Effector CD8-positive, alpha-beta T cell (primary cell): ENCODE measurements at regions not wholly inside any gene's neighbourhood (a gene's known extent, or its start where the extent isn't known, plus 50 kb on each side); places are given as distances from the start of the nearest gene placed in this dataset.
"Not testable (repeated sequence)": the region's sequence is repeated elsewhere in the genome, so short reads cannot be mapped to it uniquely, and the experiment has no call there.

Experiments used
- DNase-seq: peaks from one replicate; lab custom pipeline; 2025; lab: John Stamatoyannopoulos, UW

DNA sequence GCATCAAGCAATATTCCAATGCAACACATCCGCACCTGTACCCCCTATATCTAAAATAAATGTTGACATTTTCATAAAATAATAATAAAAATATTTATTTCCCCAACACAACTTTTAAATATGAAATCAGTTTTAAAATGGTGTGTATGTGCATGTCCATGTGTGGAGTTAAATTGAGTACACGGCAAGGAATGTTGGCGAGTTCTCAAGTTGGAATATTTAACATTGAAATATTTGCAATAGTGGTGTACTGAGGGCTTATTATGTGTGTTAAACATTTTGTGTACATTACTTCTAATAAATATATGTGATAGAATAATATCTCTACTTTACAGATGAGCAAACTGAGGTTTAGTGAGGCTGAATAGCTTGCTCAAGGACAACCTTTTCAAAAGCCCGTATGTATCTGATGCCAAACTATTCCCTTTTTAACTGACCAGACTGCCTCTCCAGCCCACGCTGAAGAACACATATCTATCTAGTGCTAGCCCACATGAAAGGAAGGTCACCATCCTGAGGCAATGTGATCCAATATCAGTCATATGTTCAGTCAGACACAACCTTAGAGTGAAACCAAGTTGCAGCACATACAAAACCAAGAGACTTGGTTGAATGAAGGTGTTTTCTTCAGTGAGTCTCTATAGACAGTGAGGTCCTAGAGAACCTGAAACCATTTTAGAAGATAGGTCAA is 192.2 kb upstream of the CDH11 start:
- no peak for DNase-seq

DNA sequence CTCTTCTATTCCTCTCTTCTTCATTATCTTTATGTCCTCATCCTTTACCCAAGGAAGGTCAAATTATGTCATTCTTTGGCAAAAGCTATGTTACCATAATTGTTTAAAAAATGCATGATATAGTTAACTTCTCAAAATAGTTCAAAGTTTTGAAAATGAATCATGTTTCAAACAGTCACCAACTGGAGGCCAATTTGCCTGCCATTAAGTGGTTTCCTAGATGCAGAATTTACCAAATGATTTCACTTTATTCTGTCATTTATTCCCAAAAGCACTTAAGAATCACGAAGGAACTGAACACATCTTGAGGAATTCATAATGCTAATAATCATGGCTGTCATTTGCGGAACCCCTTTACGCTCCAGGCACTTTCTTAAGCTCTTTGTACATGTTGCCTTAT is 190.9 kb upstream of the CDH11 start:
- no peak for DNase-seq

DNA sequence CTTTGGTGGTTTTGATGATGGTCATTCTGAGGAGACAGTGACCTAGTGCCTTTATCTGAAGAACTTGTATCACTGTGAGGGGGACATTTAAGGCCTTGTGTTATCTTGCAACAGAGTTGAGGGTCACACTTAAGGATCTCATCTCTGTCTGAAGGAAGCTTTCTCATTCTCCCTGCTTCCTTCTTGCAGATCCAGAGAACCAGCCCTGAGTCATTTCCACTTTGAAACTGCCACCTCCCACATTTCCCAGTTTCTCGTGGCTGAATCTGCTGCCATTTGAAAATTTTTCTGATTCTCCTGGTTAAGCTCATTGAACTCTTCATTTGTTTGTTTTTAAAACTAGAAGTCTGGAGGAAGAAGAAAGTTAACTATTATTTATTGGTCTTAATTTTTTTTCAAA is 190.2 kb upstream of the CDH11 start:
- DNase-seq = no peak

DNA sequence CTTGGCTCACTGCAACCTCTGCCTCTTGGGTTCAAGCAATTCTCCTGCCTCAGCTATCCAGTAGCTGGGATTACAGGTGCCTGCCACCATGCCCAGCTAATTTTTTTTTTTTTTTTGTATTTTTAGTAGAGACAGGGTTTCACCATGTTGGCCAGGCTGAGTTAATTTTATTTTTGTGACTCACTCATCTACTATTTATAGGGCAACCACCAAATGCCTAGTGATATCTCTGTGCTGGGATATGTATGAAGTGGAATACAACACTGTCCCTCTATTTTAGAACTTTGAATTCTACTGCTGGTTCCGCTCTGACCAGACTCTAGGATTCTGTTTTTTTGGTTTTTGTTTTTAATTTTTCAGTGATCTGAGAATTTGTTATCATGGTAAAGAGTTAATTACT is 188.6 kb upstream of the CDH11 start:
- DNase-seq = not testable (repeated sequence)

DNA sequence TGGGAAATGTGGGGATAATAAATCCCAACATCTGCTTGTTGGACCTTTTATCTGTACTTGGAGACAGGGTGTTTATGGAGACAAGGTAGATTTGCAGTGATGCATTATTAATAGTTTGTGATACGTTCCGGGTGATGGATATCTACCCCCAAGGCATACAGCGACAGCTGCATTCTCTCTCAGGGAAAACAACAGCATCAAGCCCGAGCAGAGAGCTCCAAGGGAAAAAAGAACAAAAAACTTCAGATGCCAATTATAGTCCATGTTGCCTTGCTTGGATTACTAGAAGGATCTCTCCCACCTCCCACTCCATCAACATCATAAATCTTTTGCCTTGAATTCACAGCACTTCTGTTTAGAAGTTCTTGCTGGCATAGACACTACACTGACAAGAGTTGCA is 187.5 kb upstream of the CDH11 start:
- no peak for DNase-seq

DNA sequence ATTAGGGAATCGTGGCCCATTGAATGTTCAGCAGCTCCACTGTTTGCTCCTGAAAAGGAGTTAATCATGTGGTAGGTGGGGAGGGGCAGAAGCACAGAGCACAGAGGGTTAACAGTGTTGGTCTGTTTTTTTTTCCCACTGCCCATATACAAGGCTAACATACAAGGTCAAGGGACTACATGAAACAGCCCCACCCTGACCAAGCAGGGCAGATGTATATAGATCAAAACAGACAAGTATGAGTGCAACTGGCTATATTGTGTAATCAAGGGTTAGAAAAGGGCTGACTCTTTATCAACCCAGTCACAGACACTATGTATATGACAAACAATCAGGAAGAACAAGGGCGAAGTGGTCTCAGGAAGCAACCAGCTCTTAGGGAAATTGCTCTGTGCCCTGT is 186.6 kb upstream of the CDH11 start:
- no peak for DNase-seq

DNA sequence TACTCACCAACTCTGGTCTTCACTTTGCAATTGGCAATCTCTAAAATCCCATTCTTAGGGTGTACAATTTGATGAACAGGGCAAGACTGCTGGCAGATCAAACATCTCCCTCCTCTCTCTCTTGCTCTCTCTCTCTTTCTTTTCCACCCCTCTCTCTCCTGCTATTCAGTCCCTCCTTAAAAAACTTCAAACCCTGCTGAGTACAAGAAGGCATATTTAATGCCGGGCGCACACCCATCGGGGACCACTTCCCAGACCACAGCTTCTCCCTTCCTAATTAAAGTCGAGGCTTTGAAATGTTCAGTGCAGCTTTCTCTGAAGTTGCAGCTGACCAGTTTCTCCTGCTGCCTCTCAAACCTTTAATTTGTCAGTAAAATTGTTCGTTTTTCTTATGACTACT is 185.4 kb upstream of the CDH11 start:
- no peak for DNase-seq

DNA sequence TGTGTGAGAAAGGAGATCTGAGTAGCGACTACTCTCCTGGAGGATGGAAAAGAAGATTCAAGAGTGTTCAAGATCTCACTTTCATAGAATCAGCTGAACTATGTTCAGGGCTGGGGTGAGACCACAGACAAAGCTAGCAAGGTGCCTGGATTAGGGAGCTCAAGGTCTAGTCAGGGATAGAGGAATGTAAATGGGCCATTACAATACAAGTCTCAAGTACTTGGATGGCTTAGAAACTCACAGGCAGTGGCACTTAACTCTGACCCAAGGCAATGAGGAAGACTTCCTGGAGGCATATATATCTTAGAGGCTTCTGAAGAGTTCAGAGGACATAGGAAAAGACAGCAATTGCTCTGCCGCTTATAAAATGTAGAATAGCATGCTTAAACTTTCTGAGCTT is 184.9 kb upstream of the CDH11 start:
- no peak for DNase-seq

DNA sequence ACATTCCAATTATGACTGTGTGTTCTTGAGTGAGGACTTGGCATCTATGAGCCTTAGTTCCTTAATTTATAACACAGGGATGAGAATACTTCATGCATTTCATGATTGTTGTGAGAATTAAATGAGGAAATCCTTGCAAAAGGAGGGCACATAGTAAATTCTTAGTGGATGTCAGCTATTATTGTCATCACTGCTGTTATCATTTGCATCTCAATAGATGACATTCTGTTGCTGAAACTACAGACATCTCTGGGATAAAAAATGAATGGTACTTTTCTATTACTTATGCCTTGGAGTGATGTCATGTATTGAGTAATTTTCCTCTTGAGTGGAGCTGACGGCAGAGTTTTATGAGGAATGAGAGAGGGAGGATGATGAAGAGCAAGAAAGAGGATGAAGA is 184.4 kb upstream of the CDH11 start:
- DNase-seq = no peak

DNA sequence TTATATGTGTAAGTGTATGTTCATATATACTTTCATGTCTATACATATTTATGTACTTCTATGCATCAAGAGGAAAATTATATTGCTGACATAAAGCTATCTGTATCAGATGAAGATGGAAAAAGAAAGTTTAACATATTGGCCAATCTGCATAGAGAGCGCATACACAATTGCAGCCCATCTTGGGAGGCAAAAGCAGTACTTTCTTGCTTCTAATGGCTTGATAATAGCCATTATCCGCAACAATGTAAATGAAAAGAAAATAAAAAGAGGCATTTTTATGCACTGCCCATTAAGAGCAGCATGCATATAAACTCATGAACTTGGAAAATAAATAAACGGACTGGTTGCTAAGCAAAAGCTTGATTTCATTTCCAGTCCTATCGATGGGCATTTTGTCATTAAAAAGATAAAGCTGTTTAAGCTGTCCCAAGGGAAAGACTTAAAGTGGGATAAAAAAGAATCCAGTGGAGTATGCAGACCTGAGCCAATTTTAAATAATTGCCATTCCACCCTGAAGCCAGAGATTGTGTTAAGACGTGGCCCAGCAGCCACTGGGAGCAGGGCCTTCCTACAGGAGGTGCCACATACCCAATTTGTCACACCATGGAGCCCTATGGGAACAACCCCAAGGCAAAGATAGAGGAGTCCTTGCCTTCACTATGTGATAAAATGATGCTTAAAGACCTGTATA is 183.6 kb upstream of the CDH11 start:
- DNase-seq = no peak

DNA sequence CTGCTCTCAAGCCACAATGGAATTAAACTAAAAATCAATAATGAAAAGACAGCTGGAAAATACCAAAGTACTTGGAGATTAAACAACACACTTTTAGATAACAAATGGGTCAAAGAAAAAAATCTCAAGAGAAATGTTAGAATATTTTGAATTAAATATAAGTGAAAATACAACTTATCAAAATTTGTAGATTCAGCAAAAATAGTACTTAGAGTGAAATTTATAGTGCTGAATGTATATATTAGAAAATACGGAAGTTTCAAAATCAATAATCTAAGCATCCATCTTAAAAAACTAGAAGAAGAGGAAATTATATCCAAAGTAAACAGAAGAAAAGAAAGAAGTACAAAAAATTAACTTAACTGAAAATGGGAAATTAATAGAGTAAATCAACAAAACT is 179.2 kb upstream of the CDH11 start:
- no peak for DNase-seq

DNA sequence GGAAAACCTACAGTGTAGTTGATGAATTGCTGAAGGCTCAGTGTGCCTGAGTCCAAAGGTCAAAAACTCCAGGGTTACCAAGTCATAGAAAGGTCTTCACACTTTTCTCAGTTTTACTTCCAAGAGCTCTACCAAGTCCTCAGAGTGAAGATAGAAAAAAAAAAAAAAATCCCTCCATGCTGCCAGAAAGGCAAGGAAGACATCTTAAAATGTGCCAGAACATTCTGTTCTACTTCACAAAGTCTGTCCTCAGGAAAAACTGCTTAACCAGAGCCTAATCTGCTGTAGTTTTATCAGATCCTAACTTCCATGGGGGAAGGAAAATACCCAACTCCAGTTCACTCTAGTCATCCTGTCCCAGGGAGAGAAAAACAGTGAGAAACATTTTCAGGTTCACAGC is 175.6 kb upstream of the CDH11 start:
- no peak for DNase-seq

DNA sequence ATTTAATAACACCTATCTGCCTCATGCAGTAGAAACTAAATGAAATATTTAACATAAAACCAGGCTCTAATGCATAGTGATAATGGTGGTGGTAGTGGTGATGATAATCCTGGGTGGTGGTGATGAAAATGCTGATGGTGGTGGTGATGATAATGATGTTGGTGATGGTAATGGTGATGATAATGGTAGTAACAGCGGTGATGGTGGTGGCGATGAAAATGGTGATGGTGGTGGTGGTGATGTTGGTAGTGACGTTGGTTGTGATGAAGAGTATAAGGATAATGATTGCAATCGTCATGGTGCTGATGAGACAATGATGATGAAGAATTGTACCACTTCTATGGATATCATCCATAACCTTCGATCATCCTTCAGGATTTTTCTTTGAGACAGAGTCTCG is 173.7 kb upstream of the CDH11 start:
- DNase-seq = no peak

DNA sequence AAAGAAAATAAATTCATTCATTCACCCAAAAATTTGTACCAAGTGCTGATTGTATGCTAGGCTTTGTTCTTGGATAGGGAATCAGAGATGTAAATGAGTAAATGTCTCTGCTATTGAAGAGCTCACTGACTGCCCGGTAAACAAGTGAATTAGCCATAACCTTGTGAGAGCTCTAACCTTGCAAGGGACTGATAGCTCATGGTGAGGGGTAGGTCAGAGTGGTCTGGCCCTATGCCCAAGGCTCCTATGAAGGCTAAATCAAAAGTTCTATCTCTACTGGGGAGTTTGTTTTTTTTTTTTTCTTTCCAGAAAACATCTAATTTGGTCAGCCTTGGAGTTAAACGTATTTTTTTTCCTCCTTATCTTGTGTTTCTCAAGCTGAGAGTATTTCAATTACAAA is 172.8 kb upstream of the CDH11 start:
- no peak for DNase-seq

DNA sequence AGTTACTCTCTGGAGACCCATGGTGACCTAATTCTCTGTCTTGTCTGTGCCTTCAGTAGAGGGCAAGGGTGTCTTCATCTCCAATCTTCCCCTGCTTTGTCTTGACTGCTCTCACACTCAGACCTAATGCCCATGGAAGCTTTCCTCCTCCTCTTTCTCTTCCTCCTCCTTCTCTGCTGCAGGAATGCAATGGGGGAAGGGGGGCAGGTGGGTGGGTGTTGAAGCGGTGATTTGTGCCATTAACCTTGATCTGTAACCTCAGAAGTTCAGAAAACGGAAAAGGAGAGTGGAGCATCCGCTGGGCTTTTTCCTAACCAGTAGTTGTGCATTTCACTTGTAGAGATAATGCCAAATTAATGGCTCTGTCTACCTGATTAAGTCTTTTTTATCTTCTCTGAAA is 172.3 kb upstream of the CDH11 start:
- DNase-seq = no peak

DNA sequence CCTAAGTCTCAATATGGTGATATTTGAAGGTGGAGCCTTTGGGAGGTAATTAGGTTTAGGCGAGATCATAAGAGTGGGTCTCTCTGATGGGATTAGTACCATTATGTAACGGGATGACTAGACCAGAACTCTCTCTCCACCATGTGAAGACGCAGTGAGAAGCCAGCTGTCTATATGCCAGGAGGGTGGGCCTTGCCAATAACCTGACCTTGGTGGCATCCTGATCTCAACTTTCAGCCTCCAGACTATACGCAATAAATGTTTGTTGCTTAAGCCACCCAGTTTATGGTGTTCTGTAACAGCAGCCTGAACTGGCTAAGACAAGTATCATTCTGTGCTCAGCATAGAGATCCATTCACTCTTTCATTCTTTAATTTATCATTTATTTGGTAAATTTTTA is 167.2 kb upstream of the CDH11 start:
- no peak for DNase-seq

DNA sequence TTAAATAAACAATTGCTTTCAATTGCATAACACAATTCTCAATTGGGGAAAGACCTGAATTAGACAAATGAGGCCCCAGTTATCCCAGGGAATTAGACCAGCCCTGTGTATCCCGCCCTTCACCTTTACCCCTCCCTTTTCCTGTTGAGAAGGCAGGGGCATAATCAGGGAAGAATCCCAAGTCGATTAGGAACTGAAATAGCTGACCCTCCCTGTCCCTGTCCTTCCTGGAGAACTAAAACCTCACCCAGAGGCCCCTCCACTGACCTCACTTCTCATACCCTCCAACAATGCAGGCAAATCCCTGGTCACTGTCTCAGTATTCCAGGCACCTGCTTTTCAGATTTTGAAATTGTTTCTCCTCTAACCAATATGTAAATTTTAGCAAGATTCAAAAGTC is 165.4 kb upstream of the CDH11 start:
- DNase-seq = no peak

DNA sequence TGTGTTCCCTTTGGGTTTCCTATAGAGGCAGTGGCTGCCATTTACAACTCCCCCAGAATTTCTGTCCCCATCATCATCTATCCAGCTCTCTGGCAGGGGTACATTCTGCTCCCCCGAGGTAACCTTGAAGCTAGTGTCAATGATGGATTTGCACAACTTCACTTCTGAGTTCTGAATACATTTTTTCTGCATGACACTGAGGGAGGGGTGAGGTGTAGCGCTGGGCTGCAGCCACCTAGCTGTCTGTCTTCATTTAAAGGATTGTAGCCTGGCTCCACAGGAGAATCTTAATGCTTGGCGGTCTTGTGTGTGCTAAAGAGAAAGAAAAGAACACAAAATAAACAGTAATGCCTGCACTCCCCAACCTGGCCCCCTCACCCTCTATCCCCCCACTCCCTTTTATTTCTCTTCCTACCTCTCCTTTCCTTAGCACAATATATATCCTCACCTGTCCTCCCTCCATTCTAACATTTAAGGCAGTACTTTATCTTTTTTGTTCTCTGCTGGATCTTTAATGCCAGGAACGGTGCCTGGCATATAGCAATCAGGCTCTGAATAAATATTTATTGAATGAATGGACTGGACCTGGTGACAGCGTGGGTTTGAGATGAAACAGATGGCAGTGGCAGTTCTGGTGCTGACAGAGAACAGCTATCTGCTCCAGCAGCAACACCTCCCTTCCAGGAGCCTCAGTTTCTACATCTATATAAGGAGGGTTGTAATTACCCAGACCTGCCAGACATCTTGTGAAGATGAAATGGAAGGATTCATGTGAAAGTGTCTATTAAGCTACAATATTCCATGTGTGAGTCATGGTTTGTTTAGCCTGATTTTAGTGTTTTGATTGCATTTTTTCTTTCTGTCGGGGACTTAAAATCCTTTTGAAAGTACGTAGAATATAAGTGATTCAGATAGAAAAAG is 163.5 kb upstream of the CDH11 start:
- no peak for DNase-seq

DNA sequence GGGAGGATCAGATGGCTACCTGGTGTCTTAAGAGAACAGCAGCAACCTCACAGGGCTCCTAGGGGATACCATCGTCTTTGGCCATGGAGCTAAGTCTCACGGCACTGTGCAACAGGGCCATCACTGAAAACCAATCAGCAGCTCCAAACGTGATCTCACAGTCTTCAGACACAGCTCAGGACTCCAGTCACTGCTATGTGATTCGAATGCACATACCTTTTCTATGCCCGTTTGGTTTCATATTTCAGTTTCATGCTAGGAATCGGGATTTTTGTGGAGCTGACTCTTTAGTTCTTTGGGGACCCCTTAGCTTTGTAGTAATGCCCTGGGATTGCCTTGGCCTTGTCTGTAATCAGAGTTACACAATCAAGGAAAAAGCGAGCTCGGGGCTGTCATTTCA is 162.8 kb upstream of the CDH11 start:
- no peak for DNase-seq

DNA sequence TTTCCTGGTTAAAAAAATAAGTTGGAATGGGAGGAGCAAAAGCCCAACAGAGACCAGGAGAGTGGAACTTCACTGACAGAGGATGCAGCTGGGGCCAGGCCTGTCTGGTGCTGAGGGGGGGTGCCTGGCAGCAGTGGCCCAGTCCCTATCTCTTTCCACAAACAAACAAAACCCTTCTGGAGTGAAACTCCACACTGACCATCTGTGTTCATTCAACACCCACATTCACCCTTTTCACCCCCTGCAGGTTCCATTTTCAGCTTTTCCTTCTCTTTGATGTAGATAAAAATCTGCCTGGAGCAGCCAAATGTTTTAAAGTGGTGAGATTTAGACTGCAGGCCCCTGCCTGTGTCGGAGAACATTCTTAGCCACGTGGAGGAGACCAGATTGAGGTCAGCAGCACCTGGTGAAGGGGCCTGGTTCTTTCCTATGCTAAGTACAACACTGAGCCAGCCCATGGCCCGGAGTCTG is 161.4 kb upstream of the CDH11 start:
- DNase-seq = no peak

DNA sequence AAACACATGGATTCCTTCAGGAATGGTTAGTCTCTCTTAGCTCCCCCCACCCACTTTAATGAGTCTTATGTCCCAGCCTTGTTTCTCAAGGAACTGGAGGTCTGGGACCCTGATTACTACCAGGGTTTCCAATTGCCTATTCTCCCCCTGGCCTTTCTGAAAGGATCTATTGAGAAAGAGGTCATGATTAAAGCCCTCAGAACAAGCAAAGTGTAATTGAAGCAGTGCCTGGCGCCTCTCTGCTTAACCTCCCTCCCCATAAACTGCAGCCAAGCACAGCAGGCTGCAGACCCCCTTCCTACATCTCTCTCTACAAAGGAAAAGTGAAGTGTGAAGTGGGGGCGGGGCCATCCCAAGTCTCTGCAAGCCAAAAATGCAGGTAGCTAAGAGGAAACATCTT is 159.7 kb upstream of the CDH11 start:
- no peak for DNase-seq

DNA sequence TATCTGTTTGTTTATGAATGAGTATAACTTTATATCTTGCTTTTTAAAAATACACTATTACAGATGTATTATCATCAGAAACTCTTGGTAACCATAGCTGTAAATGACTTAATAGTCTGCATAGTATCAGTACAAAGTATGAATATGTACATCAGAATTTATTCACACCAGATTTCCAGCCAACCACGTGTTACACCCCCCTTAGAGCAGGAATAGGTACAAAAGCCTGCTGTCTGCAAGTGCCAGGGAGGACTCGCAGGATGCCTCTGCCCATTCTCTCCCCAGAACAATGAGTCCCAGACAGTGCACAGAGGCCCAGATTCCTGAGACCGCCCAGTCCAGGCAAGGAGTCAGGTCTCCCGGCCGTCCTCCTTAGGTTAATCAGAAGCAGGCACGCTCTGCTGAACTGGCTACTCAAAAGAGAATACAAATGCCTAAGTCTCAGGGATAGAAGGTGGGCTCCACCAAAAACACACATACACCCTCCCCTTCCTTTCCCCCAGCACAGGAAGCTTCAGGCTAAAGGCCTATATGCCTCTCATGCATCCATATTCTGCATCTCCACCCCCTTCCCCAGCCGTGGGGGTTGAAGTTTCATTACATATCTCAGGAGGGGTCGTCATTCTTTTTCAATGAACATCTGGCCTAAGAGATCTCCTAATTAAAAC is 159.1 kb upstream of the CDH11 start:
- DNase-seq = no peak
